GOT3 (cell line): ENCODE measurements at regions not wholly inside any gene's neighbourhood (a gene's known extent, or its start where the extent isn't known, plus 50 kb on each side); places are given as distances from the start of the nearest gene placed in this dataset.

Experiments used
- DNase-seq: peaks from one replicate; lab custom pipeline; 2025; ENCODE audit warnings: mixed read lengths; lab: John Stamatoyannopoulos, UW

DNA sequence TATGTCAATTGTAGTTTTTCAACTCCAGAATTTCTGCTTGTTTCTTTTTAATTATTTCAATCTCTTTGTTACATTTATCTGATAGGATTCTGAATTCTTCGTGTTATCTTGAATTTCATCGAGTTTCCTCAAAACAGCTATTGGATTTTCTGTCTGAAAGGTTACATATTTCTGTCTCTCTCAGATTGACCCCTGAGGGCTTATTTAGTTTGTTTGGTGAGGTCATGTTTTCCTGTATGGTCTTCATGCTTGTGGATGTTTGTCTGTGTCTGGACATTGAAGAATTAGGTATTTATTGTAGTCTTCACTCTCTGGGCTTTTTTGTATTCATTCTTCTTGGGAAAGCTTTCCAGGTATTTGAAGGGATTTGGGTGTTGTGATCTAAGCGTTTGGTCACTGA is 85.6 kb downstream of the SNAPC1 start:
- DNase-seq, result no peak

DNA sequence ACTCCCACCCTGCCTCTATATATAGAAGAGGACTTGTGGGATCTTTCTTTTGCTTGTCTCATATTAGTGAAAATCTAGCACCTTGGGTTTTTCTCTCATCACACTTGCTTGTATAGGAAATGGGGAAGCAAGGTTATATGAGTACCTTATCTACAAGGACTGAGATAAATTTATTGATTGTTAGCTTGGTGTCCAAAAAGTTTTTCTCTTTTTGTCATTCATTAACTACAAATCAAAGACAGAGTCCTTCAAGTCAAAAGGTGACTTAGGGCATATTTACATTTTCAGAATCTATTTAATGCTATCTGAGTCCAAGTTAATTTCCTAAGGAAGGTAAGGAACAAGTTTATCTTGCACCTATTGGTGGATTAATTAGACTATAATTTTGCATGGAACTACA is 92.7 kb downstream of the SNAPC1 start:
- DNase-seq, result no peak

- DNase-seq, result no peak
Observed at GRCh38 chr14:61860294-61860918, 98.2 kb downstream of the SNAPC1 start.

DNA sequence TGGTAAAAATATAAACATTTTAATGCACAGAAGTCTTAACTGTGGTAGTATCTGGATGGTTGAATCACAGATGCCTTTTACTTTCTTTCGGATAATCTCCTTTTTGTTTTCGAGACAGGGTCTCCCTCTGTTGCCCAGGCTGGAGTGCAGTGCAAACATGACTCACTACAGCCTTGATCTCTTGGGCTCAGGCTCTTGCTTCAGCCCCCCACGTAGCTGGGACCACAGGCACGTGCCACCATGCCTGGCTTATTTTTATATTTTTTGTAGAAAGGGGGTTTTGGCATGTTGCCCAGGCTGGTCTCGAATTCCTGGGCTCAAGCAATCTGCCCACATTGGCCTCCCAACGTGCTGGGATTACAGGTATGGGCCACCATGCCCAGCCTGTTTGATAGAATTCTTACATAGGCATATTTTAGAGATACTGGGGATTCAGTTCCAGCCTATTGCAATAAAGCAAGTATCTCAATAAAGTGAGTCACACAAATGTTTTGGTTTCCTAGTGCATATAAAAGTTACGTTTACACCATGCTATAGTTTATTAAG is 99.2 kb downstream of the SNAPC1 start:
- no peak for DNase-seq

DNA sequence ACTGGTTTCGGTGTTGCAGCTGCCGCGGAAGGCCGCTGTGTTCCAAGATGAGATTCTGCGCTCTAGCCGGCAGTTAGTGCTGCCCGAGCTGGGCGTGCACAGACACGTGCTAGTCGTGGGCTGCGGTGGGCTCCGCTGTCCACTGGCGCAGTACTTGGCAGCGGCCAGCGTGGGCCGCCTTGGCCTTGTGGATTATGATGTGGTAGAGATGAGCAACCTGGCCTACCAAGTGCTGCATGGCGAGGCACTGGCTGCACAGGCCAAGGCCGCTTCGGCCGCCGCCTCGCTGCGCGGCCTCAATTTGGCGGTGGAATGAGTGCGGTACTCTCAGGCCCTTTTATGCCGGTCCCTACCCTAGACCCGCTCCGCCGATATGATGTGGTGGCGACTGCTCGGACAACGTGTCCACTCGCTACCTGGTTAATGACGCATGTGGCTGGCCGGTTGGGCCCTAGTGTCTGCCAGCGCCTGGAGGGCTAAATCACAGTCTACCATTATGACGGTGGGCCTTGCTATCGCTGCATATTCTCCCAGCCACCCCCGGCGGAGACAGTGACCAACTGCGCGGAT is 102.2 kb downstream of the SNAPC1 start:
- DNase-seq, result no peak

- no peak for DNase-seq
Observed at GRCh38 chr14:61866932-61867920, 105.0 kb downstream of the SNAPC1 start.

GRCh38 chr14:61868846-61869245 is 106.6 kb downstream of the SNAPC1 start:
- no peak for DNase-seq

DNA sequence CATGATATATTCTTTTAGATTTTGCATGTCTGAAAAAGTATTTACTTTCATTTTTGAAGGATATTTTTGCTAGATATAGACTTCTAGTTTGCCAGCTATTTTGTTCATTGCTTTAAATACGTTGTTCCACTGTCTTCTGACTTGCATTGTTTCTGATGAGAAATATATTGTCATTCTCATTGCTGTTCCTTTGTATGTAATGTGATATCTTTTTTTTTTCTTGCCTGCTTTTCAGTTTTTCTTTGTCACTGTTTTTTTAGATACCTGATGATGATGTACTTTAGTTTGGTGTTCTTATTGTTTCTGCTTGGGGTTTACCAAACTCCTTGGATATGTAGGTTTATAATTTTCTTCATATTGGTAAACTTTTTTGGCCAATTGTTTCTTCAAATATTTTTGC is 107.9 kb downstream of the SNAPC1 start:
- DNase-seq, result no peak

- DNase-seq, result no peak
Observed at GRCh38 chr14:61872452-61872851, 110.2 kb downstream of the SNAPC1 start.

DNA sequence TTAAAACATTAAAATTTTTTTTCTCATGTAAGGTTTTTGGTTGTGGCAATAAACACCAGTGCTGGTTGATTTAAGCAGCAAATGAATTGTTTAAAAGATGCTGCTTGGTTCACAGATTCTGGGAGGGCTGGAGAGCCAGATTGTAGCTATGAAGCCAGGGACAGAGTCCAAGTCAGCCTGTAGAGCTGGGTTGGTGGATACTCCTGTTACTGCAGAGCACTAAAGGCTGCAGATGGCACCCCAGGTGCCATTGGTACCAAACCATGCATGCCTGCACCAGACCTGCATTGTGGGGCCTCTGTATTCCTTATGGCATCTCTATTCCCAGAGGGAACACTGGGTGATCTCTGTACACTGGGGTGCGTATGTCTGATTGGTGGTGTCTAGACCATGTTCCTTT is 113.3 kb downstream of the SNAPC1 start:
- no peak for DNase-seq

GRCh38 chr14:61876362-61877034 is 114.3 kb downstream of the SNAPC1 start:
- no peak for DNase-seq

DNA sequence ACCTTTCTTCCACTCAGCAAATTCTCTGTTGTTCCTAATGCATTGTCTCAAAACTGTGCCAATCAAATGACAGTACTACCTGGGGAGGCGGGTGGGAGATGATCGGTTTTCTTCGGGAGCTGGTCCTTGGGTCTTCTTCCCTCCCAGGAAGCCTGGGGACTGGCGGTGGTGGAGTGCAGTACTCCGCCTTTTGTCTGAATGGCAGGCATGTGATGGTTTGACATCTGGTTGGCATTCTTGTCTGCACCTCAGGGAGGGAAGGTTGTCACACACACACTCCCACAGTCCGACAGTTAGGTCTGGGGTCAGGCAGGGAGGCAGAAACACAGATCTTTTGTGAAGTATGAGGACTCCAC is 114.8 kb downstream of the SNAPC1 start:
- no peak for DNase-seq

- no peak for DNase-seq
Observed at GRCh38 chr14:61877768-61878167, 115.5 kb downstream of the SNAPC1 start.

DNA sequence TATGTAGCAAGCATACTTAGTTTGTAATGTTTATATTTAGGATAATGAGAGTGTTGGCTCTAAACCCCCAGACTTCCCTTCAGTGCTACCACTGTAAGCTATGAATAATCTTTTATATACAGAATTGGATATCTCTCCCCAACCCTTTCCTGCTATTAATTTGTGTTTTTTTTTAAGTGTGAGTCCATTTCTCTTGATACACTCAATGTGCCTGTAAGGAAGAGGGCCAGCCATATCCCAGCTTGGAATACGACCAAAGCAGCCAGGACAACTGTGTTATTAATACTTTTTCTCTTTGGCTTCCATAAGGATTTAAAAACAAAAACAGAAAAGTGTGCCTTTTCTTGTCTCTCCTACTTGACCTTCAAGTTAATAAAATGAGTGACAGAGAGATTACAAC is 116.7 kb downstream of the SNAPC1 start:
- DNase-seq, result no peak

GRCh38 chr14:61881046-61881445 is 118.8 kb downstream of the SNAPC1 start:
- no peak for DNase-seq

- DNase-seq, result no peak
Observed at GRCh38 chr14:61884711-61885110, 122.5 kb downstream of the SNAPC1 start.

- DNase-seq, result no peak
Observed at GRCh38 chr14:61885203-61885961, 123.2 kb downstream of the SNAPC1 start.

GRCh38 chr14:61887628-61888027 is 125.4 kb downstream of the SNAPC1 start:
- no peak for DNase-seq

- DNase-seq, result no peak
Observed at GRCh38 chr14:61889914-61890351, 127.7 kb downstream of the SNAPC1 start.

DNA sequence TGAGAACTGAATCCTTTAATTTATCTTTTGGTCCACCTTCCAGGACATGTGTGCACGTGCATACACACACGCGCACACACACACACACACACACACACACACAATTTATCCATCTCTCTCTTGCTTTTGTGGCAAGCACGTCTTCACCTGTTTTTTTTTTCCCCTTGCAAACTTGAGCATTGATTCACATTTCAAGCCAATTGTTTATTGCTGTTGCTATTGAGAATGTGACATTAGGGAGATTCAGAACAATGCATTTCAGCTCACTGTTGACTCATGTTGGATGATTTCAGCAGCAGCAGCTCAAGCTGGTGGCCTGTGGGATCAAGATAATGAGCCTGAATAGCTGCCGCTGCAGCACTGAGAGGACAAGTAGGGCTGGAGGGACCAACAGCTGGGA is 128.9 kb downstream of the SNAPC1 start:
- DNase-seq, result no peak

DNA sequence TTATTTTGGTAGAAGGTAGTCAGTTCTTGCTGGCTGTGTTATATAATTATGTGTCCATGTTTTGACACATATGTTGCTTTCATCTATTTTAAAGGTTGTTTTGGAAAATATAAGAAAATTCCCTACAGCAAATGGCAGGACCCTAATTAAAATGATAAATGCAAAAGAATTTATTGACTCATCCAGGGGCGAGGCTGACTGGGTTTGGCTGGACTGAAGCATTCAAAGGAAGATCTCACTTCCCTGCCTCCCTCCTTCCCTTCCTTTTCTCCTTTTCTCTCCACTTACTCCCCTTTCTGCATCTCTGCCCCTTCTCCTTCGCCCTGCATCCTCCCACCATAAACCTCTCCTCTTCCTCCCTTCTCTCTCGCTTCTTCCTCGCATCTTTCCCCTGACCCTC is 129.6 kb downstream of the SNAPC1 start:
- DNase-seq, result no peak
